AG10803 (cell line): ENCODE measurements at regions not wholly inside any gene's neighbourhood (a gene's known extent, or its start where the extent isn't known, plus 50 kb on each side); places are given as distances from the start of the nearest gene placed in this dataset.

Experiments used
- DNase-seq: peaks from one replicate; pipeline ENCODE4 v3.0.0; 2010; ENCODE audit warnings: low read depth
- H3K4me3 ChIP-seq: 2 replicates; pipeline ENCODE4 v1.5.1; 2011; ENCODE audit warnings: mild to moderate bottlenecking, low read length, control low read depth
- CTCF ChIP-seq: conservative IDR thresholded peaks from 2 replicates; pipeline ENCODE4 v1.5.1; 2011; ENCODE audit warnings: mild to moderate bottlenecking, low read length, control low read depth, inconsistent platforms

DNA sequence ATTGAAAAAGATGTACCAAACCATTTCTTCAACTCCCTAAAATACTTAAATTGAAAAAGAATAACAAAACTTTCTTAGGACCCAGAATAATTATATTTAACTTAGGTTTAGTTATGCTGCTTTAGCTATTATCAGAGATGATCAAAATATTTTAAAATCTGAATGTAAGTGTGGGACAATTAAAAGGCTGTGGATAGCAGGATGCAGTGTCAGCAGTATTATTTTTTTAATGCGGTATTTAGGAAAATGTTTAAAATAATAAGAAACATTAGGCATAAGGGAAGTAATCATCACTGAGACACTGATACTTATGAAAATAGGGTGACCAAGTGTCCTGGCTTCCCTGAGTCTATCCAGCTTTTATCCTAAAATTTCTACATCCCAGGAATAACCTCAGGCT lies 161.5 kb upstream of the PTCHD4 start:
- no peak for TF ChIP-seq CTCF
- DNase-seq: no peak
- H3K4me3 ChIP-seq: no peak overlapping the region

DNA sequence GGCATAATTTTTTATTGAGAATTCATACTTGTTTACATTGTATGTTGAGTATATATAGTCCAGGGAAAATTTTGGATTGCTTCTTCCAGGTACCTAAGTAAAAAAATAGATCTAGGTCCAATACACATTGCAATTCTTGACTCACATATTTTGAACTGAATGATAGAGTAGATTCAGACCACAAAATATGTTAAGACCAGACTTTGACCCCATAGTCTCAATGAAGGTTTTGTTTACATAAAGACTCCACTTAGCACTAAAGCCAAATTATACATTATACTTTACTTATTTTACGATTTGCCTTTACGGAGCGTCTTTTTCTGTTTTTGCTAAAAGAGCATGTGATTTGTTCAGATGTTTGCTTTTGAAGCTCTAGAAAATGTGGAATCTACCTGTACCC lies 144.1 kb upstream of the PTCHD4 start:
- no peak for DNase-seq
- TF ChIP-seq CTCF: no peak
- H3K4me3 ChIP-seq: no peak overlapping the region

DNA sequence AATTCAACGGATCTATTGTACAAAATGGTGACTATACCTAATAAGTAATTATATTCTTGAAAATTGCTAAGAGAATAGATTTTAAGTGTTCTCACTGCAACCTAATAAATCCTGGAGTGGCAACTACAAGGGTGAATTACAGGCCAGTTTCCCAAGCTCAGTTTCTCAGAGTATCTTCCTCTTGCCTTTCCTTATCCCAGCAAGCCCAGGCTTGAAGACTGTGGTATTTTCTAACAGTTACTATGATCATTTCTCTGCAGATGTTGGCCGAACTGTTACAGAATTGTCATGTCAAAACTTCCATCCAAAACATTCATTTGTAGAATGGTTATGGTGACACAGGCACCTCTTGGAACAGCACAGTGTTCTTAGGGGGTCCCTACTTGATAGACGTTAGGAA lies 138.1 kb upstream of the PTCHD4 start:
- no peak overlapping the region for H3K4me3 ChIP-seq
- no peak for TF ChIP-seq CTCF
- no peak for DNase-seq

DNA sequence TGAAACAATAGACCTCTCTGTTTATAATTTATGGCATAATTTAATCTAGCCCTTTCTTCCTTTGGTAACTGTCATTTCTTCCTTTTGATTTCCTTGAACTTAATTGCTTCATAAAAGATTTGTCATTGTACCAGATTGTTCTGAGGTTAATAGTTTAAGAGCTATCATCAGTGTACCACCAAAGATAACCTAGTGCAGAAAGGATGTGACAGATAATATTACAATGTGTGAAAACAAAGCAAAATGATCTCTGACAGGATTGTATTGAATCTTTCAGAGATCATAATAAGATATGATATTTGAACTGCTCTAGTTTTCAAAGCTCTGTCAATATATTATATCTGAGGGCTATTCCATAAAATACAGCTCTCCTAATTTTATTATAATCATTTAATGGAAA lies 132.1 kb upstream of the PTCHD4 start:
- no peak for DNase-seq
- H3K4me3 ChIP-seq: no peak overlapping the region
- TF ChIP-seq CTCF: no peak

DNA sequence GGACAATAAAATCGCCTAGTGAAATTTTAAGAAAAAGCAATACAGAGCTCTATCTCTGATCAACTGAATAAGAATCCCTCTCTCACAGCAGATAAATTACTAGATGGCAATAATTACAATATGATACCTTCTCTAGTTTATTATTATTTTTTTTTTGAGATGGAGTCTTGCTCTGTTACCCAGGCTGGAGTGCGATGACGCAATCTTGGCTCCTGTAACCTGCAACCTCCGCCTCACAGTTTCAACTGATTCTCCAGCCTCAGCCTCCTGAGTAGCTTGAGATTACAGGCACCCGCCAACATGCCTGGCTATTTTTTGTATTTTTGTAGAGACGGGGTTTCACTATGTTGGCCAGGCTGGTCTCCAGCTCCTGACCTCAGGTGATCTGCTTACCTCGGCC lies 129.3 kb upstream of the PTCHD4 start:
- no peak for DNase-seq
- no peak overlapping the region for H3K4me3 ChIP-seq
- no peak for TF ChIP-seq CTCF

DNA sequence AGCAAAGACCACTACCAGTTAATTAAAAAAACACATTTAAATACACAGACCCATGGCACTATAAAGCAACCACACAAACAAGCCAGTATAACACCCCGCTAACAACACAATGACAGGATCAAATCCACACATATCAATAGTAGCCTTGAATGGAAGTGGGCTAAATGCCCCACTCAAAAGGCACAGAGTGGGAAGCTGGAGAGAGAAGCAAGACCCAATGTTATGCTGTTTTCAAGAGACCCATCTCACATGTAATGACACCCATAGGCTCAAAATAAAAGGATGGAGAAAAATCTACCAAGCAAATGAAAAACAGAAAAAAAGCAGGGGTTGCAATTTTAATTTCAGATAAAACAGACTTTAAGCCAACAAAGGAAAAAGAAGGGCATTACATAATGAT lies 125.4 kb upstream of the PTCHD4 start:
- no peak for DNase-seq
- TF ChIP-seq CTCF: no peak
- H3K4me3 ChIP-seq: no peak overlapping the region

- TF ChIP-seq CTCF: no peak
- H3K4me3 ChIP-seq: no peak overlapping the region
- DNase-seq: no peak
These were observed 122.1 kb upstream of the PTCHD4 start for GRCh38 chr6:48233063-48233462.
